ENCODE measurements at regions not wholly inside any gene's neighbourhood (a gene's known extent, or its start where the extent isn't known, plus 50 kb on each side); places are given as distances from the start of the nearest gene placed in this dataset.

GRCh38 chr6:37576336-37576737 is 76.6 kb upstream of the CCDC167 start:
- intact Hi-C loops (cut with DNase I, micrococcal nuclease) = no loop called here
- TF ChIP-seq CTCF (IDR thresholded peaks at IDR 0.05) = no peak
- no peak overlapping the region for H3K27ac ChIP-seq (ENCODE audit: low read depth in 1 of 2, low read length in 2 of 2)
- no peaks in the 10 kb centered on the region for H3K4me1 ChIP-seq (ENCODE audit: insufficient read depth, low read length)
- no peaks in the 10 kb centered on the region for H3K36me3 Mint-ChIP-seq (ENCODE audit: low read depth)
- no peak for ATAC-seq (ENCODE audit: poor library complexity)
- no peak overlapping the region for H3K4me3 Mint-ChIP-seq
- no peaks in the 10 kb centered on the region for H3K36me3 ChIP-seq (ENCODE audit: insufficient read depth, low read length)
- H3K9me3 ChIP-seq (ENCODE audit: control insufficient read depth in 1 of 2, insufficient read depth in 1 of 2, low read length in 2 of 2) = no peaks in the 10 kb centered on the region
- POLR2A ChIA-PET = no interaction called here
- no peak for DNase-seq
- H3K27me3 Mint-ChIP-seq = no peaks in the 10 kb centered on the region
- CTCF ChIA-PET = no interaction called here
- no peak overlapping the region for H3K4me3 ChIP-seq (ENCODE audit: low read length)
- no peak overlapping the region for H3K27ac Mint-ChIP-seq
- no peaks in the 10 kb centered on the region for H3K4me1 Mint-ChIP-seq (ENCODE audit: low read depth)
- no peaks in the 10 kb centered on the region for H3K27me3 ChIP-seq (ENCODE audit: control insufficient read depth in 1 of 2, insufficient read depth in 2 of 2, low read length in 2 of 2)
- H3K9me3 Mint-ChIP-seq = no peaks in the 10 kb centered on the region

- intact Hi-C loops (cut with DNase I, micrococcal nuclease) = no loop called here
These were observed 75.5 kb upstream of the CCDC167 start for GRCh38 chr6:37575221-37575620.

GRCh38 chr6:37572334-37572733 is 72.6 kb upstream of the CCDC167 start:
- H3K4me3 ChIP-seq (ENCODE audit: low read length) = no peak overlapping the region
- CTCF ChIA-PET = no interaction called here
- no peaks in the 10 kb centered on the region for H3K4me1 ChIP-seq (ENCODE audit: insufficient read depth, low read length)
- H3K36me3 ChIP-seq (ENCODE audit: insufficient read depth, low read length) = no peaks in the 10 kb centered on the region
- POLR2A ChIA-PET = no interaction called here
- DNase-seq (no peak), ATAC-seq (ENCODE audit: poor library complexity) (no peak)
- H3K9me3 ChIP-seq (ENCODE audit: control insufficient read depth in 1 of 2, insufficient read depth in 1 of 2, low read length in 2 of 2) = no peaks in the 10 kb centered on the region
- H3K36me3 Mint-ChIP-seq (ENCODE audit: low read depth) = no peaks in the 10 kb centered on the region
- H3K9me3 Mint-ChIP-seq = no peaks in the 10 kb centered on the region
- intact Hi-C loops (cut with DNase I, micrococcal nuclease) = no loop called here
- TF ChIP-seq CTCF (IDR thresholded peaks at IDR 0.05) = no peak
- H3K27me3 Mint-ChIP-seq = no peaks in the 10 kb centered on the region
- no peak overlapping the region for H3K27ac Mint-ChIP-seq
- H3K4me3 Mint-ChIP-seq = no peak overlapping the region
- H3K27me3 ChIP-seq (ENCODE audit: control insufficient read depth in 1 of 2, insufficient read depth in 2 of 2, low read length in 2 of 2) = peaks cover 0 to 4% of the 10 kb centered on the region in 2 experiments
- no peak overlapping the region for H3K27ac ChIP-seq (ENCODE audit: low read depth in 1 of 2, low read length in 2 of 2)
- H3K4me1 Mint-ChIP-seq (ENCODE audit: low read depth) = peaks cover 6% of the 10 kb centered on the region

More at GRCh38 chr6:37575221-37575620, 75.5 kb upstream of the CCDC167 start:
- CTCF ChIA-PET = no interaction called here
- H3K27me3 Mint-ChIP-seq = no peaks in the 10 kb centered on the region
- POLR2A ChIA-PET = no interaction called here
- no peak overlapping the region for H3K4me3 Mint-ChIP-seq
- Histone ChIP-seq H3K4me3 (ENCODE audit: low read length) (no peak overlapping the region), H3K9me3 (ENCODE audit: control insufficient read depth in 1 of 2, insufficient read depth in 1 of 2, low read length in 2 of 2) (no peaks in the 10 kb centered on the region), H3K27me3 (ENCODE audit: control insufficient read depth in 1 of 2, insufficient read depth in 2 of 2, low read length in 2 of 2) (peaks cover 0 to 4% of the 10 kb centered on the region in 2 experiments), H3K4me1 (ENCODE audit: insufficient read depth, low read length) (no peaks in the 10 kb centered on the region), H3K36me3 (ENCODE audit: insufficient read depth, low read length) (no peaks in the 10 kb centered on the region), H3K27ac (ENCODE audit: low read depth in 1 of 2, low read length in 2 of 2) (no peak overlapping the region)
- H3K4me1 Mint-ChIP-seq (ENCODE audit: low read depth) = peaks cover 4% of the 10 kb centered on the region
- no peak for TF ChIP-seq CTCF (IDR thresholded peaks at IDR 0.05)
- ATAC-seq (ENCODE audit: poor library complexity) = no peak
- H3K9me3 Mint-ChIP-seq = no peaks in the 10 kb centered on the region
- no peaks in the 10 kb centered on the region for H3K36me3 Mint-ChIP-seq (ENCODE audit: low read depth)
- DNase-seq = no peak
- no peak overlapping the region for H3K27ac Mint-ChIP-seq
